ENCODE measurements at regions not wholly inside any gene's neighbourhood (a gene's known extent, or its start where the extent isn't known, plus 50 kb on each side); places are given as distances from the start of the nearest gene placed in this dataset.

DNA sequence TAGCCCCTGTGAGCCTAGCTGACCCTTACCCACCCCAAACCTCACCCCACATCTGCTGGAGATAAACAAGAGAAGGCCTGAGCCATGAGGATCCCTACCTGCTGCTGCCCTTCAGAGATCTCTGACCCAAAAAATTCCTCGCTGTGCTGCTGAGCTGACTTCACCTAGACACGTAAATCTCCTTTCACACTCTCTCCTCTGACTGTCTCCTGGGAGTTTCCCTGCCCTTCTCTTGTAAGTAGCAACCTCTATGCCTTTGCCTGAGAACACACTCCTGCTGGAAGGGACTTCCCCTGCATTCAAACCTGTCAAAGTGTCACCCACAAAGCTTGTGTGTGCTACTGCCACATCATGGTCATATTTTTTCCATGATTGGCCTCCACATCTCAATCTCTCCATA is 134.2 kb upstream of the NOL4 start:
- no peaks in the 10 kb centered on the region for H4K20me1 ChIP-seq (ENCODE audit: control insufficient read depth, insufficient read depth)
- H3K4me1 ChIP-seq (ENCODE audit: control insufficient read depth, insufficient read depth, low read length): no peaks in the 10 kb centered on the region; the same call in 1 of the 2 replicates
- FAIRE-seq (no peak), DNase-seq (ENCODE audit: low read depth, low spot score) (peak; percentile 72), ATAC-seq (peak; percentile 88)
- intact Hi-C loops (cut with micrococcal nuclease; ENCODE audit: unreplicated experiment): loop anchor here (2.0 to 5.0 kb wide), 2 partner anchors 36 to 137 kb away; partner anchors contain the start of gene NOL4
- BruUV-seq (replicated peaks): no TSS peak
- 0% methylated on average over 2 of the region's 2 CpGs for WGBS (ENCODE audit: insufficient coverage, insufficient replicate concordance, low lambda C conversion rate, missing lambda C conversion rate)
- H2AFZ ChIP-seq (ENCODE audit: control insufficient read depth, low read depth, low read length): peak overlapping the region; percentile 24; the same call in 1 of the 2 replicates
- peak overlapping the region; percentile 50; the same call in 1 of the 2 replicates for H3K4me2 ChIP-seq (ENCODE audit: control insufficient read depth, insufficient read depth)
- no peaks in the 10 kb centered on the region for H3K27me3 ChIP-seq (replicated peaks in 1 of 2; ENCODE audit: control insufficient read depth in 2 of 2, insufficient read depth in 2 of 2, low read length in 1 of 2)
- H3K79me2 ChIP-seq (ENCODE audit: control insufficient read depth, insufficient read depth, low read length): no peaks in the 10 kb centered on the region
- no peak overlapping the region for H3K9ac ChIP-seq (ENCODE audit: control insufficient read depth, insufficient read depth, low read length)
- ChIA-PET SMC1A (ENCODE audit: uncharacterized antibody, unreplicated experiment) (interaction anchor here (0.8 to 8.2 kb wide), 18 partner anchors 10 to 519 kb away, joined by 3 to 95 read pairs (median 4); no protein-coding TSS in a partner anchor), CTCF (interaction anchor here (0.8 to 4.6 kb wide), 9 partner anchors 15 to 525 kb away, joined by 3 to 40 read pairs (median 4); partner anchors contain the start of gene NOL4), POLR2A (interaction anchor here (0.9 to 3.5 kb wide), 6 partner anchors 14 to 149 kb away, joined by 3 to 19 read pairs (median 3); partner anchors contain the start of gene NOL4), RAD21 (ENCODE audit: unreplicated experiment) (interaction anchor here (1.2 to 4.6 kb wide), 9 partner anchors 34 to 302 kb away, joined by 3 to 69 read pairs (median 5); partner anchors contain the start of gene NOL4)
- no peak overlapping the region; the same call in 1 of the 2 replicates for H3K27ac ChIP-seq (ENCODE audit: control insufficient read depth, insufficient read depth)
- no peaks in the 10 kb centered on the region for H3K36me3 ChIP-seq (ENCODE audit: control insufficient read depth in 2 of 2, insufficient read depth in 2 of 2, low read length in 1 of 2)
- no peak overlapping the region for H3K4me3 ChIP-seq
- no peaks in the 10 kb centered on the region for H3K9me3 ChIP-seq (replicated peaks; ENCODE audit: control insufficient read depth, insufficient read depth, low read length)
- in situ Hi-C loops (cut with MboI): no loop called here
- TF ChIP-seq BMI1 (IDR thresholded peaks at IDR 0.05; ENCODE audit: borderline replicate concordance) (peak; percentile 60), BHLHE40 (IDR thresholded peaks at IDR 0.05; ENCODE audit: borderline replicate concordance in 1 of 2, low read depth in 2 of 2, low read length in 1 of 2) (peak in 1 of 2 experiments; percentile 67; a peak in 1 of 4 replicates), CHD2 (IDR thresholded peaks at IDR 0.05; ENCODE audit: borderline replicate concordance, low read depth, low read length) (0 out of 2 replicates have a peak, but pooled peaks have one; percentile 49), IRF4 (IDR thresholded peaks at IDR 0.05; ENCODE audit: low read depth, low read length) (no peak), RAD21 (IDR thresholded peaks at IDR 0.05; ENCODE audit: insufficient read depth, low read depth, low read length) (peak; percentile 43; the same call in 1 of the 2 replicates), CREM (IDR thresholded peaks at IDR 0.05; ENCODE audit: low read depth) (peak; percentile 47; the same call in 1 of the 2 replicates), SMARCA5 (IDR thresholded peaks at IDR 0.05) (peak; percentile 56; the same call in 1 of the 2 replicates), CREB1 (IDR thresholded peaks at IDR 0.05; ENCODE audit: low read depth) (peak; percentile 33; the same call in 1 of the 2 replicates), RUNX3 (IDR thresholded peaks at IDR 0.05; ENCODE audit: low read length) (peak; percentile 64), GATAD2B (conservative IDR thresholded peaks at IDR 0.05; ENCODE audit: low read depth) (peak; percentile 75), ZNF622 (IDR thresholded peaks at IDR 0.05) (no peak), MTA2 (IDR thresholded peaks at IDR 0.05; ENCODE audit: low read depth) (peak; percentile 82), RCOR1 (conservative IDR thresholded peaks at IDR 0.05; ENCODE audit: low read depth, low read length) (0 out of 2 replicates have a peak, but pooled peaks have one; percentile 59), NBN (IDR thresholded peaks at IDR 0.05) (peak; percentile 94), IKZF1 (conservative IDR thresholded peaks at IDR 0.05) (peak; percentile 92)
- TF ChIP-seq, protein P1, sequence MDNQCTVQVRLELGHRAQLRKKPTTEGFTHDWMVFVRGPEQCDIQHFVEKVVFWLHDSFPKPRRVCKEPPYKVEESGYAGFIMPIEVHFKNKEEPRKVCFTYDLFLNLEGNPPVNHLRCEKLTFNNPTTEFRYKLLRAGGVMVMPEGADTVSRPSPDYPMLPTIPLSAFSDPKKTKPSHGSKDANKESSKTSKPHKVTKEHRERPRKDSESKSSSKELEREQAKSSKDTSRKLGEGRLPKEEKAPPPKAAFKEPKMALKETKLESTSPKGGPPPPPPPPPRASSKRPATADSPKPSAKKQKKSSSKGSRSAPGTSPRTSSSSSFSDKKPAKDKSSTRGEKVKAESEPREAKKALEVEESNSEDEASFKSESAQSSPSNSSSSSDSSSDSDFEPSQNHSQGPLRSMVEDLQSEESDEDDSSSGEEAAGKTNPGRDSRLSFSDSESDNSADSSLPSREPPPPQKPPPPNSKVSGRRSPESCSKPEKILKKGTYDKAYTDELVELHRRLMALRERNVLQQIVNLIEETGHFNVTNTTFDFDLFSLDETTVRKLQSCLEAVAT (IDR thresholded peaks at IDR 0.05): peak; percentile 47
- TF ChIP-seq, protein P2, sequence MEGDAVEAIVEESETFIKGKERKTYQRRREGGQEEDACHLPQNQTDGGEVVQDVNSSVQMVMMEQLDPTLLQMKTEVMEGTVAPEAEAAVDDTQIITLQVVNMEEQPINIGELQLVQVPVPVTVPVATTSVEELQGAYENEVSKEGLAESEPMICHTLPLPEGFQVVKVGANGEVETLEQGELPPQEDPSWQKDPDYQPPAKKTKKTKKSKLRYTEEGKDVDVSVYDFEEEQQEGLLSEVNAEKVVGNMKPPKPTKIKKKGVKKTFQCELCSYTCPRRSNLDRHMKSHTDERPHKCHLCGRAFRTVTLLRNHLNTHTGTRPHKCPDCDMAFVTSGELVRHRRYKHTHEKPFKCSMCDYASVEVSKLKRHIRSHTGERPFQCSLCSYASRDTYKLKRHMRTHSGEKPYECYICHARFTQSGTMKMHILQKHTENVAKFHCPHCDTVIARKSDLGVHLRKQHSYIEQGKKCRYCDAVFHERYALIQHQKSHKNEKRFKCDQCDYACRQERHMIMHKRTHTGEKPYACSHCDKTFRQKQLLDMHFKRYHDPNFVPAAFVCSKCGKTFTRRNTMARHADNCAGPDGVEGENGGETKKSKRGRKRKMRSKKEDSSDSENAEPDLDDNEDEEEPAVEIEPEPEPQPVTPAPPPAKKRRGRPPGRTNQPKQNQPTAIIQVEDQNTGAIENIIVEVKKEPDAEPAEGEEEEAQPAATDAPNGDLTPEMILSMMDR (IDR thresholded peaks at IDR 0.05 in 2 of 3, conservative IDR thresholded peaks at IDR 0.05 in 1 of 3; ENCODE audit: control insufficient read depth in 2 of 3, extremely low read depth in 1 of 3, insufficient read depth in 1 of 3, low read depth in 3 of 3, low read length in 3 of 3): peak in 1 of 3 experiments; percentile 39; a peak in 2 of 6 replicates
- TF ChIP-seq, protein P3, sequence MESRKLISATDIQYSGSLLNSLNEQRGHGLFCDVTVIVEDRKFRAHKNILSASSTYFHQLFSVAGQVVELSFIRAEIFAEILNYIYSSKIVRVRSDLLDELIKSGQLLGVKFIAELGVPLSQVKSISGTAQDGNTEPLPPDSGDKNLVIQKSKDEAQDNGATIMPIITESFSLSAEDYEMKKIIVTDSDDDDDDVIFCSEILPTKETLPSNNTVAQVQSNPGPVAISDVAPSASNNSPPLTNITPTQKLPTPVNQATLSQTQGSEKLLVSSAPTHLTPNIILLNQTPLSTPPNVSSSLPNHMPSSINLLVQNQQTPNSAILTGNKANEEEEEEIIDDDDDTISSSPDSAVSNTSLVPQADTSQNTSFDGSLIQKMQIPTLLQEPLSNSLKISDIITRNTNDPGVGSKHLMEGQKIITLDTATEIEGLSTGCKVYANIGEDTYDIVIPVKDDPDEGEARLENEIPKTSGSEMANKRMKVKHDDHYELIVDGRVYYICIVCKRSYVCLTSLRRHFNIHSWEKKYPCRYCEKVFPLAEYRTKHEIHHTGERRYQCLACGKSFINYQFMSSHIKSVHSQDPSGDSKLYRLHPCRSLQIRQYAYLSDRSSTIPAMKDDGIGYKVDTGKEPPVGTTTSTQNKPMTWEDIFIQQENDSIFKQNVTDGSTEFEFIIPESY (IDR thresholded peaks at IDR 0.05): no peak
- TF ChIP-seq, protein P4, sequence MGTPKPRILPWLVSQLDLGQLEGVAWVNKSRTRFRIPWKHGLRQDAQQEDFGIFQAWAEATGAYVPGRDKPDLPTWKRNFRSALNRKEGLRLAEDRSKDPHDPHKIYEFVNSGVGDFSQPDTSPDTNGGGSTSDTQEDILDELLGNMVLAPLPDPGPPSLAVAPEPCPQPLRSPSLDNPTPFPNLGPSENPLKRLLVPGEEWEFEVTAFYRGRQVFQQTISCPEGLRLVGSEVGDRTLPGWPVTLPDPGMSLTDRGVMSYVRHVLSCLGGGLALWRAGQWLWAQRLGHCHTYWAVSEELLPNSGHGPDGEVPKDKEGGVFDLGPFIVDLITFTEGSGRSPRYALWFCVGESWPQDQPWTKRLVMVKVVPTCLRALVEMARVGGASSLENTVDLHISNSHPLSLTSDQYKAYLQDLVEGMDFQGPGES (IDR thresholded peaks at IDR 0.05): no peak

Measured in GM12878 (cell line).